Central memory CD8-positive, alpha-beta T cell (primary cell): ENCODE measurements at regions not wholly inside any gene's neighbourhood (a gene's known extent, or its start where the extent isn't known, plus 50 kb on each side); places are given as distances from the start of the nearest gene placed in this dataset.
"Not testable (repeated sequence)": the region's sequence is repeated elsewhere in the genome, so short reads cannot be mapped to it uniquely, and the experiment has no call there.

Source experiments
- ATAC-seq: fragments of 150-1000 bp; cut with Tn5 transposase; replicated peaks from 2 replicates; pipeline ENCODE4 v1.10.0; 2022; ENCODE audit warnings: mild to moderate bottlenecking, moderate FRiP score, moderate number of reproducible peaks; ENCODE audit not compliant: poor library complexity, severe bottlenecking; ENCODE audit errors: extremely low read depth
- DNase-seq, 2 donors: peaks; one replicate each; pipeline ENCODE4 v3.0.0; 2021; ENCODE audit warnings: low spot score in 2 of 2
- H3K27ac Mint-ChIP-seq: one replicate; pipeline ENCODE4 v1.8.0; 2022; ENCODE audit warnings: low read depth, mild to moderate bottlenecking, moderate library complexity, mixed read lengths
- H3K27me3 Mint-ChIP-seq: one replicate; pipeline ENCODE4 v1.8.0; 2022; ENCODE audit warnings: mixed read lengths
- H3K36me3 Mint-ChIP-seq: one replicate; pipeline ENCODE4 v1.8.0; 2022; ENCODE audit warnings: mild to moderate bottlenecking, moderate library complexity, mixed read lengths; ENCODE audit not compliant: insufficient read depth
- H3K4me1 Mint-ChIP-seq: one replicate; pipeline ENCODE4 v1.8.0; 2022; ENCODE audit warnings: mixed read lengths
- H3K4me3 Mint-ChIP-seq: one replicate; pipeline ENCODE4 v1.8.0; 2022; ENCODE audit warnings: mild to moderate bottlenecking, moderate library complexity, mixed read lengths
- H3K9me3 Mint-ChIP-seq: one replicate; pipeline ENCODE4 v1.8.0; 2022; ENCODE audit warnings: mixed read lengths

DNA sequence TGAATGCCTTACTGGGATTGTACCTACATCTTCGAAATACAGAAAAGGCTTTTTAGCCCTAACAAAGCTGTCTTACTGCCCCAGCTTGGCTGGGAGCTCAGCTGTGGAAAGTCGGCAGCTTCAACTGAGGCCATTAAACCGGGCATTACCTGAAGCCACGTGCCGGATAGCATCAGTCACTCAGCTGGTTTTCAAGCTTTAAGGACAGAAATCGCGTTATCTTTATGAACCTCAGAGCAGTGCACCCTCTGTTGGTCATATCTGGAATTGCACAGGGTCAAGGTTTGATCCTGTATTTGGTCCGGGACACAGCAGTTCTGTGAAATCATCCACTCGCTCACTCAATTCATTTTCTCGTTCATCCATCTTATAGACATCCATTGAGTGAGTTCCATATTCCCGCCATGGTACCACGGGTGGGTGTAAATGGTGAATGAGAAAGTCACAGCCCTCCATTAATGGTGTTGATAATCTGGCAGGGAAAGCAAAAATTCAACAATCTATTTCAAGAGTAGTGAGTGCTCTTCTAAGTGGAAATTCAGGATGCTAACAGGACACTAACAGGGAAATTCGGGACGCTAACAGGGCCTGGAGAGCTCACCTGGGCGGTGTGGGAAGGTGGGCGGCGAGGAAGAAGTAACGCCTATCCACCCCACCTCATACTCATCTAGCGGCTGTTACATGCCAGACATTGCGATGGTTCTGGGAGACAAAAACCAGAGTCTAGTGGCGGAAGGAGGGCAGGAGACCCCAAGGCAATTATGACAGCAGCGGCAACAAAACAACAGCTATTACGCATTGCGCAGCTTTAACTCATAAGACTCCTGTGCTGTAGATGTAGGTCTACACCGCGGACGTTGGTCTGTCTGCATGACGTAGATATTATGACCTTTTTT is 60.6 kb upstream of the TCL1A start:
- H3K27me3 Mint-ChIP-seq, result peaks cover 40% of the 10 kb centered on the region
- DNase-seq (peak; percentile 16 to 19), ATAC-seq (no peak)
- H3K36me3 Mint-ChIP-seq, result no peaks in the 10 kb centered on the region
- H3K27ac Mint-ChIP-seq, result no peak overlapping the region
- peaks cover 5% of the 10 kb centered on the region for H3K4me1 Mint-ChIP-seq
- no peaks in the 10 kb centered on the region for H3K9me3 Mint-ChIP-seq
- no peak overlapping the region for H3K4me3 Mint-ChIP-seq

DNA sequence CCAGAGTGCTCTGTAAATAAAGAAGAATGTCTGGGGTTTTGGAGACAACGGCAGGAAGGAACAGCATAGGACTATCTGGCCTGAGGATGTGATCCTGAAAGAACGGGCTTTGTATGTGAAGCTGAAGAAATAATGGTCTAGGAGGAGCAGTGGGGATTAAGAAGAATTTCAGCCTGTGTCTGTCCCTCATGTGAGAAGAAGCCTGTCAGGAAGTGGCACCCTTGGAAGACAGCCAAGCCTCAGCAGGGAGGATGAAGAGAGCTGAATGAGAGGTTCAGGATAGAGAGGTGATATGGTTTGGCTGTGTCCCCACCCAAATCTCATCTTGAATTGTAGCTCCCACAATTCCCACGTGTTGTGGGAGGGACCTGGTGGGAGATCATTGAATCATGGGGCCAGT is 56.9 kb upstream of the TCL1A start:
- H3K4me3 Mint-ChIP-seq, result no peak overlapping the region
- H3K36me3 Mint-ChIP-seq, result no peaks in the 10 kb centered on the region
- peaks cover 59% of the 10 kb centered on the region for H3K27me3 Mint-ChIP-seq
- DNase-seq (no peak), ATAC-seq (no peak)
- H3K27ac Mint-ChIP-seq, result no peak overlapping the region
- peaks cover 5% of the 10 kb centered on the region for H3K4me1 Mint-ChIP-seq
- no peaks in the 10 kb centered on the region for H3K9me3 Mint-ChIP-seq

DNA sequence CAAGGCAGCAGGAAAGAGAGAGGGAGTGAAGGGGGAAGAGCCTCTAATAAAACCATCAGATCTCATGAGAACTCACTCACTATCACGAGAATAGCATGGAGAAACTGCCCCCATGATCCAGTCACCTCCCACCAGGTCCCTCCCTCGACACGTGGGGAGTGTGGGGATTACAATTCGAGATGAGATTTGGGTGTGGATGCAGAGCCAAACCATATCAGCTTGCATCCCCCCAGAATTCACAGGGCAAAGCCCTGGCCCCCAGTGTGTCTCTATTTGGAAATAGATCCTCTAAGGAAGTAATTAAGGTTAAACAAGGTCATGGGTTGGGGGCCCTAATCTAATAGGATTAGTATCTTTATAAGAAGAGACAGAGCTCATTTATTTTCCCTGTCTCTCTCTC is 56.1 kb upstream of the TCL1A start:
- peaks cover 52% of the 10 kb centered on the region for H3K27me3 Mint-ChIP-seq

DNA sequence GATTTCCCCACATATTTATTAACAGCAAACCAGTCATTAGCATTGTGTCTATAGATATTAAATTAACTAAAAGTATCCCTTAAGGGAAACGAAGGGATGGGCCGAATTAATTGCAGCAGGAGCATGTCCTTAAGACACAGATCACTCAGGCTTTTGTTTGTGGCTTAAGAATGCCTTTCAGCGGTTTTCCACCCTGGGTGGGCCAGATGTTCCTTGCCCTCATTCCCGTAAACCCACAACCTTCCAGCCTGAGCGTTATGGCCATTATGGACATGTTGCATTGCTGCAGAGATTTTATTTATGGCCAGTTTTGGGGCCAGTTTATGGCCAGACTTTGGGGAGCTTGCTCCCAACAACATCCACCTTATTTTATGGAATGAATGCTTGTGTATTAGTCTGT is 55.5 kb upstream of the TCL1A start:
- not testable (repeated sequence) for H3K9me3 Mint-ChIP-seq, H3K27ac Mint-ChIP-seq, DNase-seq, ATAC-seq, H3K4me3 Mint-ChIP-seq, H3K4me1 Mint-ChIP-seq, H3K36me3 Mint-ChIP-seq
- peaks cover 48% of the 10 kb centered on the region for H3K27me3 Mint-ChIP-seq

More for the DNA sequence above, 56.1 kb upstream of the TCL1A start:
- H3K36me3 Mint-ChIP-seq, result no peaks in the 10 kb centered on the region
- peaks cover 5% of the 10 kb centered on the region for H3K4me1 Mint-ChIP-seq
- no peak for DNase-seq
- no peaks in the 10 kb centered on the region for H3K9me3 Mint-ChIP-seq
- H3K4me3 Mint-ChIP-seq, result no peak overlapping the region
- ATAC-seq, result no peak
- no peak overlapping the region for H3K27ac Mint-ChIP-seq

DNA sequence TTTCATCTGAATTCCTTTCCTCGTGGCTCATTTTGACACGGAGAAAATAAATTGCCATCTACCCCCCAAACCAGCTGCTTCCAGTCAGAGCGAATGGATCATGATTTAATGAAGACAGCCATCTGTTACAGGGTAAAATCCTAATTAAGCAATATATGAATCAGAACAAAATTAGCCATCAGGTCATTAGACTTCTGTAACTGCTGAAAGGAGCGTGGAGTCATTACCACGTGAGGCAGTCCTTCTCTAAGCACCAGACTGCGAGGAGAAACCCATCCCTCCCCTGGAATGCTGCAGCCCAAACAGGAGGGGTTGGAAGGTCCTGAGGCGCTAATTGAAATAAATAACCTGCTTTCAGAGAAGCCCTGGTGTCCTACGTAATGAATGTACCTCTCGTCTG is 51.1 kb upstream of the TCL1A start:
- Mint-ChIP-seq H3K27me3 (peaks cover 48% of the 10 kb centered on the region), H3K4me3 (no peak overlapping the region), H3K9me3 (no peaks in the 10 kb centered on the region), H3K36me3 (no peaks in the 10 kb centered on the region), H3K4me1 (no peaks in the 10 kb centered on the region), H3K27ac (no peak overlapping the region)
- DNase-seq, result no peak
- ATAC-seq, result no peak

DNA sequence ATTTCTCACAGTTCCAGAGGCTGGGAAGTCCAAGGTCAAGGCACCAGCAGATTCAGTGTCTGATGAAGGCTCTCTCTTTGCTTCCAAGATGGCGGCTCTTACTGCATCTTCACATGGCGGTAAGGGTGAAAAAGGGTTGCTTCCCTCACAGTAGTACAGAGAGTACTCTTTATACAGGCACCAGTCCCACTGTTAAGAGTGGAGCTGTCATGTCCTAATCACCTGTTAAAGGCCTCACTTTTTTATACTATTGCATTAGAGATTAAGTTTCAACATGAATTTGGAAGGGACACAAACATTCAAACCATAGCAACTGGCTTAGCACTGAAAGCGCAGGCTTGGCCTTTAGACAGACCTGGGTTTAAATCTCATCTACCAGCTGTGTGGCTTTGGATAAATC is 50.0 kb upstream of the TCL1A start:
- no peak for ATAC-seq
- Mint-ChIP-seq H3K27ac (no peak overlapping the region), H3K27me3 (peaks cover 52% of the 10 kb centered on the region), H3K36me3 (no peaks in the 10 kb centered on the region), H3K9me3 (no peaks in the 10 kb centered on the region), H3K4me1 (no peaks in the 10 kb centered on the region), H3K4me3 (no peak overlapping the region)
- DNase-seq, result no peak
